ENCODE measurements at regions not wholly inside any gene's neighbourhood (a gene's known extent, or its start where the extent isn't known, plus 50 kb on each side); places are given as distances from the start of the nearest gene placed in this dataset.

GRCh38 chr3:74053970-74054516 lies 429.3 kb upstream of the PDZRN3 start:
- Mint-ChIP-seq H3K36me3 (ENCODE audit: insufficient read depth in 1 of 3, low read depth in 3 of 3) (no peaks in the 10 kb centered on the region), H3K4me1 (peaks cover 29 to 30% of the 10 kb centered on the region in 2 experiments), H3K4me3 (no peak overlapping the region), H3K27ac (no peak overlapping the region), H3K27me3 (ENCODE audit: low read depth) (no peaks in the 10 kb centered on the region), H3K9me3 (no peaks in the 10 kb centered on the region)
- Histone ChIP-seq H4K91ac (ENCODE audit: insufficient read length, low read depth, low read length) (no peak overlapping the region), H2BK5ac (ENCODE audit: insufficient read length, low read length) (no peak overlapping the region), H3K23me2 (ENCODE audit: insufficient read length, low read depth, low read length, poor library complexity, severe bottlenecking) (no peaks in the 10 kb centered on the region), H3K18ac (ENCODE audit: insufficient read length, low read depth, low read length) (no peak overlapping the region), H3K79me1 (ENCODE audit: insufficient read depth, low read depth, low read length, poor library complexity, severe bottlenecking) (no peaks in the 10 kb centered on the region), H4K5ac (ENCODE audit: insufficient read length, low read depth, low read length) (no peak overlapping the region), H2BK120ac (ENCODE audit: low read depth, low read length, poor library complexity, severe bottlenecking) (no peak overlapping the region), H3K9ac (ENCODE audit: extremely low read depth, insufficient read length, low read length) (no peak overlapping the region), H3K79me2 (ENCODE audit: insufficient read depth, low read length) (no peaks in the 10 kb centered on the region), H3K4me1 (ENCODE audit: insufficient read depth, low read length) (no peaks in the 10 kb centered on the region), H4K8ac (replicated peaks; ENCODE audit: insufficient read length, low read depth, low read length) (no peak overlapping the region), H3K27ac (ENCODE audit: insufficient read length, low read depth, low read length) (no peak overlapping the region), H2BK12ac (ENCODE audit: insufficient read length, low read depth, low read length) (no peak overlapping the region), H2AK5ac (ENCODE audit: insufficient read length, low read length) (no peak overlapping the region), H3K4ac (ENCODE audit: low read depth, low read length) (no peak overlapping the region), H2BK20ac (ENCODE audit: low read depth, low read length, poor library complexity, severe bottlenecking) (no peak overlapping the region), H3K56ac (ENCODE audit: insufficient read length, low read depth, low read length) (no peak overlapping the region), H3K27me3 (ENCODE audit: insufficient read depth, low read length) (no peaks in the 10 kb centered on the region), H2BK15ac (ENCODE audit: low read depth, low read length) (no peak overlapping the region), H3T11ph (ENCODE audit: low read length) (no peak overlapping the region), H4K20me1 (ENCODE audit: control insufficient read depth, insufficient read depth, insufficient read length) (no peaks in the 10 kb centered on the region), H2AFZ (ENCODE audit: low read length) (no peak overlapping the region), H3K4me2 (ENCODE audit: insufficient read depth, insufficient read length, low read length) (no peak overlapping the region), H3K9me3 (ENCODE audit: control insufficient read depth, low read depth, low read length) (no peaks in the 10 kb centered on the region), H3K23ac (ENCODE audit: insufficient read length, low read depth, low read length) (no peak overlapping the region), H3K14ac (ENCODE audit: insufficient read depth, low read length) (no peak overlapping the region)
- DNase-seq, result no peak
- TF ChIP-seq CTCF (conservative IDR thresholded peaks at IDR 0.05), result no peak

All from H9 (cell line).